GM19238 (cell line): ENCODE measurements at regions not wholly inside any gene's neighbourhood (a gene's known extent, or its start where the extent isn't known, plus 50 kb on each side); places are given as distances from the start of the nearest gene placed in this dataset.

Experiments
- DNase-seq: peaks from one replicate; pipeline ENCODE4 v3.0.0; 2011; ENCODE audit warnings: low spot score; ENCODE audit not compliant: insufficient read length

GRCh38 chrX:109312757-109313156, 169.1 kb downstream of the GUCY2F start:
- DNase-seq, result no peak

GRCh38 chrX:109310031-109310430, 171.9 kb downstream of the GUCY2F start:
- DNase-seq, result no peak

- no peak for DNase-seq
These were observed 180.7 kb downstream of the GUCY2F start for GRCh38 chrX:109301177-109301576.

- DNase-seq, result no peak
These were observed 181.5 kb downstream of the GUCY2F start for GRCh38 chrX:109300415-109300814.

GRCh38 chrX:109299091-109299490, 182.8 kb downstream of the GUCY2F start:
- no peak for DNase-seq

- DNase-seq, result no peak
These were observed 187.6 kb downstream of the GUCY2F start for GRCh38 chrX:109294097-109294814.

GRCh38 chrX:109283870-109284269, 198.0 kb downstream of the GUCY2F start:
- no peak for DNase-seq

- no peak for DNase-seq
These were observed 200.2 kb downstream of the GUCY2F start for GRCh38 chrX:109281483-109282275.

GRCh38 chrX:109274806-109275205, 207.1 kb downstream of the GUCY2F start:
- no peak for DNase-seq

- peak; percentile 24 for DNase-seq
These were observed 211.1 kb downstream of the GUCY2F start for GRCh38 chrX:109270580-109271484.

- no peak for DNase-seq
These were observed 213.5 kb downstream of the GUCY2F start for GRCh38 chrX:109268340-109268739.

- no peak for DNase-seq
These were observed 215.9 kb downstream of the GUCY2F start for GRCh38 chrX:109266034-109266433.

GRCh38 chrX:109264878-109265277, 217.0 kb downstream of the GUCY2F start:
- no peak for DNase-seq

- DNase-seq, result no peak
These were observed 220.6 kb downstream of the GUCY2F start for GRCh38 chrX:109261279-109261678.

- no peak for DNase-seq
These were observed 229.1 kb downstream of the GUCY2F start for GRCh38 chrX:109252789-109253188.

GRCh38 chrX:109218761-109219160, 263.1 kb downstream of the GUCY2F start:
- DNase-seq, result no peak

GRCh38 chrX:109199726-109200125, 282.2 kb downstream of the GUCY2F start:
- no peak for DNase-seq

- no peak for DNase-seq
These were observed 291.3 kb downstream of the GUCY2F start for GRCh38 chrX:109190542-109190941.

- no peak for DNase-seq
These were observed 294.3 kb downstream of the GUCY2F start for GRCh38 chrX:109187473-109188168.

GRCh38 chrX:109186939-109187338, 294.9 kb downstream of the GUCY2F start:
- no peak for DNase-seq

GRCh38 chrX:109184506-109185139, 297.3 kb downstream of the GUCY2F start:
- DNase-seq, result no peak
